ENCODE measurements at regions not wholly inside any gene's neighbourhood (a gene's known extent, or its start where the extent isn't known, plus 50 kb on each side); places are given as distances from the start of the nearest gene placed in this dataset.

DNA sequence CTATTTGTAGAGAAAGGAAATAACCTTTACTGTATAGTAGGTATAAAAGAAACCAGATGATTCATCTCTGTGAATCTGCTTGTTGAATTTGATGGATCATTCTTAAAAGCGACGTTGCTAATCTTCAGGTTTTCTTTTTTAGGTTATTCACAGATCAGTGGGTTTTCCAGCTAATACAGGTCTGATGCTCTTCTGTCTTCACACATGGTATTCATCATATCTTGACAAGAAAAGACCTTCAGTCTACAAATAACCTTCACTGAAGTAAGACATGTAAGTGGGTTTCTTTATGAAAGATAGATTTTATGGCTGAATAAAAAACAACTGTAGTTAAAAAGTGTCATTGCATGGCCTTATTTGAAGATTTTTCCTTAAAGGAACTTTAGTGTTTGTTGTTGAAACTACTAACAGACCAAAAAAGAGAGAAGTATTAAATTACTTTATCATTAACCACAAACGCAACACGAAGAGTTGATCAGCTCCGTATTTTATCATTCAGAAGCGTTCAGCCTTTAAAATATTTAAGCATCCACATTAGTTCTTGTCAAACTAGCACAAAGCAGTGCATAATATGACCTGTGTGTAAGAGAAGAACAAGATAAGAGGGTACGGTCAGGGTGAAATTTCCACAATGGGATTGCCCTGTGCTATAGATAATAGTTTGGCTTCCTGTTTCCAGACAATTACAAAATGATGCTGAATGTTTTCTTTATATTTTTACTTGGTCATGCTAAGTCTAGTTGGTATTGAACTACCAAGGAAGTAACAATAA is 299.5 kb downstream of the MZT1 start:
- H3K79me2 ChIP-seq (ENCODE audit: insufficient read depth) = no peaks in the 10 kb centered on the region
- H3K36me3 ChIP-seq (replicated peaks in 1 of 2; ENCODE audit: control insufficient read depth in 1 of 2, insufficient read depth in 2 of 2, low read length in 1 of 2) = no peaks in the 10 kb centered on the region
- H3K27ac ChIP-seq (ENCODE audit: low read depth in 2 of 2, low read length in 1 of 2) = no peak overlapping the region
- ChIA-PET CTCF (interaction anchor here (1.6 kb wide), 1 partner anchor 9 kb away, joined by 5 read pairs; no protein-coding TSS in a partner anchor), POLR2A (no interaction called here)
- H3K9ac ChIP-seq = no peak overlapping the region
- H3K4me2 ChIP-seq = no peak overlapping the region
- H3K27me3 ChIP-seq (ENCODE audit: insufficient read depth) = no peaks in the 10 kb centered on the region
- TF ChIP-seq, protein P1, sequence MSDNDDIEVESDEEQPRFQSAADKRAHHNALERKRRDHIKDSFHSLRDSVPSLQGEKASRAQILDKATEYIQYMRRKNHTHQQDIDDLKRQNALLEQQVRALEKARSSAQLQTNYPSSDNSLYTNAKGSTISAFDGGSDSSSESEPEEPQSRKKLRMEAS (IDR thresholded peaks at IDR 0.05; ENCODE audit: low read depth) = no peak
- TF ChIP-seq, protein P2, sequence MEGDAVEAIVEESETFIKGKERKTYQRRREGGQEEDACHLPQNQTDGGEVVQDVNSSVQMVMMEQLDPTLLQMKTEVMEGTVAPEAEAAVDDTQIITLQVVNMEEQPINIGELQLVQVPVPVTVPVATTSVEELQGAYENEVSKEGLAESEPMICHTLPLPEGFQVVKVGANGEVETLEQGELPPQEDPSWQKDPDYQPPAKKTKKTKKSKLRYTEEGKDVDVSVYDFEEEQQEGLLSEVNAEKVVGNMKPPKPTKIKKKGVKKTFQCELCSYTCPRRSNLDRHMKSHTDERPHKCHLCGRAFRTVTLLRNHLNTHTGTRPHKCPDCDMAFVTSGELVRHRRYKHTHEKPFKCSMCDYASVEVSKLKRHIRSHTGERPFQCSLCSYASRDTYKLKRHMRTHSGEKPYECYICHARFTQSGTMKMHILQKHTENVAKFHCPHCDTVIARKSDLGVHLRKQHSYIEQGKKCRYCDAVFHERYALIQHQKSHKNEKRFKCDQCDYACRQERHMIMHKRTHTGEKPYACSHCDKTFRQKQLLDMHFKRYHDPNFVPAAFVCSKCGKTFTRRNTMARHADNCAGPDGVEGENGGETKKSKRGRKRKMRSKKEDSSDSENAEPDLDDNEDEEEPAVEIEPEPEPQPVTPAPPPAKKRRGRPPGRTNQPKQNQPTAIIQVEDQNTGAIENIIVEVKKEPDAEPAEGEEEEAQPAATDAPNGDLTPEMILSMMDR (IDR thresholded peaks at IDR 0.05) = no peak
- no peak for TF ChIP-seq SIN3A (IDR thresholded peaks at IDR 0.05; ENCODE audit: borderline replicate concordance, low read depth, low read length)
- TF ChIP-seq MEF2A (IDR thresholded peaks at IDR 0.05; ENCODE audit: borderline replicate concordance, low read depth) = no peak
- TF ChIP-seq RCOR1 (IDR thresholded peaks at IDR 0.05; ENCODE audit: low read length) = no peak
- no peak for TF ChIP-seq FOSL2 (IDR thresholded peaks at IDR 0.05; ENCODE audit: borderline replicate concordance, low read depth)
- H3K4me1 ChIP-seq (ENCODE audit: control insufficient read depth in 1 of 2, insufficient read depth in 2 of 2, low read depth in 1 of 2, low read length in 1 of 2) = no peaks in the 10 kb centered on the region
- H4K20me1 ChIP-seq (ENCODE audit: insufficient read depth) = no peaks in the 10 kb centered on the region
- H3K9me3 ChIP-seq = no peaks in the 10 kb centered on the region
- 80% methylated on average over 7 of the region's 7 CpGs for WGBS (ENCODE audit: low lambda C conversion rate)
- H2AFZ ChIP-seq (ENCODE audit: low read depth) = peak overlapping the region; percentile 25; the same call in 1 of the 2 replicates
- H3F3A ChIP-seq (replicated peaks; ENCODE audit: insufficient read depth) = peaks cover 5% of the 10 kb centered on the region
- H3K9me2 ChIP-seq = no peaks in the 10 kb centered on the region
- H3K4me3 ChIP-seq (ENCODE audit: low read depth in 2 of 2, low read length in 1 of 2) = no peak overlapping the region
- DNase-seq = no peak

DNA sequence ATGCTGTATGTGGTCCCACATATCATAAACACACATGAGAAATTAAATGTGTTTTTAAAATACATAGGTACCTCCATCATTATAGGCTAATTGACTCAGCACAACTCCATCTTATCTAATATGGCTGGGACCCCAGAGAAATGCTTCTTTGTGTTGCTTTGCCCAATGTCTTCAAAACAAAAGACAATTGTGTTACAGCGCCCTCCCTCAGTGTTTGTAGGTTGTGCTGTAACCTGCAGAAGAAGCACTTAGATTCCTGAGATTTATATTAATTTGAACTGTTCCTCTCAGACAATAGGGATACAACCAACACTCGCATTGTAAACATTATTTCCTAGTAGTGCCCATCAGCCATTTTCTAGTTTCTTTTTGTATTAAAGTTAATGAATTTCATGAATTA is 303.4 kb downstream of the MZT1 start:
- no peaks in the 10 kb centered on the region for H3K36me3 ChIP-seq (replicated peaks in 1 of 2; ENCODE audit: control insufficient read depth in 1 of 2, insufficient read depth in 2 of 2, low read length in 1 of 2)

More for the DNA sequence above, 303.4 kb downstream of the MZT1 start:
- H4K20me1 ChIP-seq (ENCODE audit: insufficient read depth) = no peaks in the 10 kb centered on the region
- H3F3A ChIP-seq (replicated peaks; ENCODE audit: insufficient read depth) = peaks cover 5% of the 10 kb centered on the region
- ChIA-PET CTCF (interaction anchor here (1.2 kb wide), 1 partner anchor 26 kb away, joined by 3 read pairs; no protein-coding TSS in a partner anchor), POLR2A (no interaction called here)
- H3K4me2 ChIP-seq = no peak overlapping the region
- no peak overlapping the region for H3K9ac ChIP-seq
- no peak overlapping the region for H3K4me3 ChIP-seq (ENCODE audit: low read depth in 2 of 2, low read length in 1 of 2)
- H3K27me3 ChIP-seq (ENCODE audit: insufficient read depth) = no peaks in the 10 kb centered on the region
- H3K4me1 ChIP-seq (ENCODE audit: control insufficient read depth in 1 of 2, insufficient read depth in 2 of 2, low read depth in 1 of 2, low read length in 1 of 2) = no peaks in the 10 kb centered on the region
- no peaks in the 10 kb centered on the region for H3K9me2 ChIP-seq
- no peak overlapping the region for H2AFZ ChIP-seq (ENCODE audit: low read depth)
- TF ChIP-seq RAD21 (IDR thresholded peaks at IDR 0.05; ENCODE audit: low read length) = no peak
- TF ChIP-seq MXI1 (IDR thresholded peaks at IDR 0.05; ENCODE audit: low read depth, low read length) = no peak
- TF ChIP-seq MEF2A (IDR thresholded peaks at IDR 0.05; ENCODE audit: borderline replicate concordance, low read depth) = no peak
- no peak for TF ChIP-seq NFIC (IDR thresholded peaks at IDR 0.05; ENCODE audit: borderline replicate concordance)
- no peak for TF ChIP-seq FOSL2 (IDR thresholded peaks at IDR 0.05; ENCODE audit: borderline replicate concordance, low read depth)
- TF ChIP-seq, protein P3, sequence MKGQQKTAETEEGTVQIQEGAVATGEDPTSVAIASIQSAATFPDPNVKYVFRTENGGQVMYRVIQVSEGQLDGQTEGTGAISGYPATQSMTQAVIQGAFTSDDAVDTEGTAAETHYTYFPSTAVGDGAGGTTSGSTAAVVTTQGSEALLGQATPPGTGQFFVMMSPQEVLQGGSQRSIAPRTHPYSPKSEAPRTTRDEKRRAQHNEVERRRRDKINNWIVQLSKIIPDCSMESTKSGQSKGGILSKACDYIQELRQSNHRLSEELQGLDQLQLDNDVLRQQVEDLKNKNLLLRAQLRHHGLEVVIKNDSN (IDR thresholded peaks at IDR 0.05; ENCODE audit: borderline replicate concordance, low read depth) = no peak
- TF ChIP-seq, protein P4, sequence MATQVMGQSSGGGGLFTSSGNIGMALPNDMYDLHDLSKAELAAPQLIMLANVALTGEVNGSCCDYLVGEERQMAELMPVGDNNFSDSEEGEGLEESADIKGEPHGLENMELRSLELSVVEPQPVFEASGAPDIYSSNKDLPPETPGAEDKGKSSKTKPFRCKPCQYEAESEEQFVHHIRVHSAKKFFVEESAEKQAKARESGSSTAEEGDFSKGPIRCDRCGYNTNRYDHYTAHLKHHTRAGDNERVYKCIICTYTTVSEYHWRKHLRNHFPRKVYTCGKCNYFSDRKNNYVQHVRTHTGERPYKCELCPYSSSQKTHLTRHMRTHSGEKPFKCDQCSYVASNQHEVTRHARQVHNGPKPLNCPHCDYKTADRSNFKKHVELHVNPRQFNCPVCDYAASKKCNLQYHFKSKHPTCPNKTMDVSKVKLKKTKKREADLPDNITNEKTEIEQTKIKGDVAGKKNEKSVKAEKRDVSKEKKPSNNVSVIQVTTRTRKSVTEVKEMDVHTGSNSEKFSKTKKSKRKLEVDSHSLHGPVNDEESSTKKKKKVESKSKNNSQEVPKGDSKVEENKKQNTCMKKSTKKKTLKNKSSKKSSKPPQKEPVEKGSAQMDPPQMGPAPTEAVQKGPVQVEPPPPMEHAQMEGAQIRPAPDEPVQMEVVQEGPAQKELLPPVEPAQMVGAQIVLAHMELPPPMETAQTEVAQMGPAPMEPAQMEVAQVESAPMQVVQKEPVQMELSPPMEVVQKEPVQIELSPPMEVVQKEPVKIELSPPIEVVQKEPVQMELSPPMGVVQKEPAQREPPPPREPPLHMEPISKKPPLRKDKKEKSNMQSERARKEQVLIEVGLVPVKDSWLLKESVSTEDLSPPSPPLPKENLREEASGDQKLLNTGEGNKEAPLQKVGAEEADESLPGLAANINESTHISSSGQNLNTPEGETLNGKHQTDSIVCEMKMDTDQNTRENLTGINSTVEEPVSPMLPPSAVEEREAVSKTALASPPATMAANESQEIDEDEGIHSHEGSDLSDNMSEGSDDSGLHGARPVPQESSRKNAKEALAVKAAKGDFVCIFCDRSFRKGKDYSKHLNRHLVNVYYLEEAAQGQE (IDR thresholded peaks at IDR 0.05; ENCODE audit: low read depth, low read length) = no peak
- H3K27ac ChIP-seq (ENCODE audit: low read depth in 2 of 2, low read length in 1 of 2) = no peak overlapping the region
- no peaks in the 10 kb centered on the region for H3K79me2 ChIP-seq (ENCODE audit: insufficient read depth)
- 75% methylated on average over 2 of the region's 2 CpGs for WGBS (ENCODE audit: low lambda C conversion rate)
- H3K9me3 ChIP-seq = no peaks in the 10 kb centered on the region
- no peak for DNase-seq

All from SK-N-SH (cell line).